T-helper 1 cell treated with Interleukin-12 subunit alpha and Interleukin-12 subunit beta and Interleukin-4 antibody, amounts not matched to agents 30 μg/mL and 1 μg/mL, for 36 hours (primary cell): ENCODE measurements at regions not wholly inside any gene's neighbourhood (a gene's known extent, or its start where the extent isn't known, plus 50 kb on each side); places are given as distances from the start of the nearest gene placed in this dataset.

Experiments used
- H3K27ac Mint-ChIP-seq: one replicate; pipeline ENCODE4 v1.8.0; 2021; ENCODE audit warnings: mild to moderate bottlenecking, mixed read lengths
- H3K27me3 Mint-ChIP-seq: one replicate; pipeline ENCODE4 v1.8.0; 2021; ENCODE audit warnings: low read depth, mixed read lengths
- H3K36me3 Mint-ChIP-seq: one replicate; pipeline ENCODE4 v1.8.0; 2021; ENCODE audit warnings: low read depth, mixed read lengths
- H3K4me1 Mint-ChIP-seq: one replicate; pipeline ENCODE4 v1.8.0; 2021; ENCODE audit warnings: low read depth, mixed read lengths
- H3K4me3 Mint-ChIP-seq: one replicate; pipeline ENCODE4 v1.8.0; 2021; ENCODE audit warnings: mild to moderate bottlenecking, moderate library complexity, mixed read lengths
- H3K9me3 Mint-ChIP-seq: one replicate; pipeline ENCODE4 v1.8.0; 2021; ENCODE audit warnings: mixed read lengths

DNA sequence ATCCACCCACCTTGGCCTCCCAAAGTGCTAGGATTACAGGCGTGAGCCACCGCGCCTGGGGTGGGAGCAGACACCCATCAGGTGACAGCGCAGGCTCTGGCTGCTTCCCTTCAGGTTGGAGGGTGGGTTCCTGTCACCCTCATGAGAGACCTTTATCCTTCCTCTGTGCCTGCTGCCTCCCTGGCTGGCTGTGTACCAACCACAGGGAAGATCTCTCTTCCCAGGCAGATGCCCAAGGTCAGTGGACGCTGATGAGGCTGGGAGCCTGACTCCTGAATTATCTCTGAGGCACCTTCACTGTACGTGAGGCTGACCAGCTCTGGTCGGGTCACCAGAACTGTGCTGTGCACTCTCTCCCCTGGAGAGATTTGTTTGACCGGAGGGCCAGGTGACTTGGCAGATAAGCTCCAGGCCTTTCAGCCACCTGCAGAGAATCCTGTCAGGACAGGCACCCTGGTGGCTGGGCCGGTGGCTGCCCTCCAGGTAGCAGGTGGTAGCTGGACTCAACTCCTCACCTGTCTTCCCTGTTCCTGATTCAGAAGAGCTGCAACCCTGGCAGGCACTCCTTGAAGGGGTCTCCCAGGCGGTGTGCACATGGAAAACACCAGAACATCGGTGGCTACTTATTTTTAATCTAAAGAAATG lies 251.9 kb downstream of the GLRX3 start:
- Mint-ChIP-seq H3K27ac (no peak overlapping the region), H3K4me3 (no peak overlapping the region), H3K4me1 (no peaks in the 10 kb centered on the region), H3K9me3 (peaks cover 35% of the 10 kb centered on the region), H3K36me3 (no peaks in the 10 kb centered on the region), H3K27me3 (no peaks in the 10 kb centered on the region)

DNA sequence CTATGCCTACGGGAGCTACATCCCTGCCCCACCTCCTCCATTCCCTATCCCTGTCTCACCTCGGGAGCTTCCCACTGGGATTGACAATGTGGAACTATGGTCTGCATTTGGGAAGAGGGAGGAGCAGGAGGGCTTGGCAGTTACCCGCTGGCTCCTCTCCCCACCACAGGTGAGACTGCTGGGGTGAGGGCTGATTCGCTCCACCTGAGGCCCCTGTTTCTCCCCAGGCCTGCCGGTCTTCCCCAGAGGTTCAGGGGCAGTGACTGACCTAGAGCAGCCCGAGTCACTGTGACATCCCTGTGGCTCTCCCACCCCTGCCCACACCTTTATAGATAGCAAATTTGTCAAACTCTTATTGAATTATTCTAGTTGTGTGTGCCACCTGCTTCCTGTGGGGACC lies 252.6 kb downstream of the GLRX3 start:
- H3K9me3 Mint-ChIP-seq: peaks cover 39% of the 10 kb centered on the region
- no peak overlapping the region for H3K4me3 Mint-ChIP-seq
- H3K36me3 Mint-ChIP-seq: no peaks in the 10 kb centered on the region
- no peaks in the 10 kb centered on the region for H3K27me3 Mint-ChIP-seq
- H3K27ac Mint-ChIP-seq: no peak overlapping the region
- no peaks in the 10 kb centered on the region for H3K4me1 Mint-ChIP-seq

DNA sequence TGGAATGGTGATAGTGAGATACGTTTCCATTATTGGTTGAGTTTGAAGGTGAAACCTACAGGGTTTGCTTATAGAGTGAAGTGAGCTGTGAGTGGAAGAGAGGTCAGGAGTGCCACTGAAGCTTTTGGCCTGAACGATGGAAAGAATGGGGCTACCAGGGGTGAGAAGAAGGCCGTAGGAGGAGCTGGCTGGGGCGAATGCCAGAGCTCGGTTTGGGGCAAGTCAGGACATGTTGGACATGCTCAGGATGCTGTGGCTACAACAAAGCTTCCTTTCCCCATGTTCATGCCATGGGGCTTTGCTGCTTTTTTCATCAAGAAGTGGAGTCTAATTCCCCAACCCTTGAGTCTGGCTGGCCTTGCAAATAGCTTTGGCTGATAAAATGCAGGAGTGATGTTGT lies 253.7 kb downstream of the GLRX3 start:
- no peak overlapping the region for H3K27ac Mint-ChIP-seq
- peaks cover 30% of the 10 kb centered on the region for H3K9me3 Mint-ChIP-seq
- no peaks in the 10 kb centered on the region for H3K4me1 Mint-ChIP-seq
- no peaks in the 10 kb centered on the region for H3K27me3 Mint-ChIP-seq
- no peaks in the 10 kb centered on the region for H3K36me3 Mint-ChIP-seq
- H3K4me3 Mint-ChIP-seq: no peak overlapping the region

DNA sequence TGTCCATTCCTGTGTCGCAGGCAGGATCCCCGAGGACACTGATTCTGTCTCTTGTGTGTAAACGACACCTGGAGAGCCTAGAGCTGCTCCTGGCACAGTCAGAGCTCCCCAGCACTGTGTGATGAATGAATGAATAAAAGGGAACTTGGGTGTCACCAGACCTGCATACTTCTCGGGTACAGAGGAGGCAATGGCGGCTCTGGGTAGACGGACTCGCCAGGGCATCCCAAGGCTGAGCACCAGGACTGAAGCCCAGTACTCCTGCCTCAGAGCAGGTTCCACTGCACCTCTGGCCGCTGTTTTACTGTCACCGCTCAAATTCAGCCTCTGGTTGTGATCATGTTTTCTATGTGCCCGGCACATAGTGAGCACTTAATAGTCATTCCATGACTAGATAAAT lies 255.8 kb downstream of the GLRX3 start:
- no peaks in the 10 kb centered on the region for H3K36me3 Mint-ChIP-seq
- H3K27me3 Mint-ChIP-seq: no peaks in the 10 kb centered on the region
- peaks cover 26% of the 10 kb centered on the region for H3K9me3 Mint-ChIP-seq
- H3K27ac Mint-ChIP-seq: no peak overlapping the region
- no peaks in the 10 kb centered on the region for H3K4me1 Mint-ChIP-seq
- no peak overlapping the region for H3K4me3 Mint-ChIP-seq

DNA sequence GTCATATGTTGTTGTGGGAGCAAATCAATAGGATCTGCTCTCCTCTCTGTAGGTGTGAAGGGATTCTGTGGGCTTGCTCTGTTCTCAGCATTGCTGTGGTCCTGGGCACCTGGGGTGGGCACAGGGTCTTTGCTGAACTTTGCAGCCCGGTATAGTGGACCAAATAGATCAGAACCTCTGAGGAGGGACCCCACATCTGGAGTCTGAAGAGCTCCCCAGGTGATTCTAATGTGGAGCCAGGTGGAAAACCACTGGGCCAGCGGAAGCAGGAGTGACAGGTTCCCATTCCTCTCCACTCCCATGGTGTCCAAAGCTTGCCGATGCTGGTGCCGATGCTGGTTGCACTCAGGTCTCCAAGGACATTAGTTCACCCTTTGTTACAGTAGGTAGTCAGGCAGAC lies 257.2 kb downstream of the GLRX3 start:
- Mint-ChIP-seq H3K4me1 (no peaks in the 10 kb centered on the region), H3K9me3 (peaks cover 32% of the 10 kb centered on the region), H3K27ac (no peak overlapping the region), H3K27me3 (no peaks in the 10 kb centered on the region), H3K36me3 (no peaks in the 10 kb centered on the region), H3K4me3 (no peak overlapping the region)

DNA sequence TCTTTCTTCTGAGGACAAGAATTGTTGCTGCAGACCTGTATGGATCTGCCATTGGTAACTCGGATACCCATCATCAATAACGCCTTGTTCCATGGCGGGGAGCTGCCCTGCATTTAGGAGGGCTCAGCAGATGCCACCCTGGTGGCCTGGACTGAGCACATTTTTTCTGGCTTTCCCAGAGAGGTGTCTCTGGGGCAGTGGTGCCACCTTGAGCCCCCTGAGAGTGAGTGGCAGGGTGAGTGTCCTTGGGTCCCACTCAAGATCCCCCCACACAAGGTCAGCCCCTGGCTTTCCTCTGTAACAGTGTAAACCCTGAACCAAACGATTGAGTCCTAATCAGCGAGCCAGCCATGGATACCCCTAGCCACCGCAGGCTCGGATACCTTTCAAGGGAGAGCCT lies 258.6 kb downstream of the GLRX3 start:
- no peak overlapping the region for H3K27ac Mint-ChIP-seq

DNA sequence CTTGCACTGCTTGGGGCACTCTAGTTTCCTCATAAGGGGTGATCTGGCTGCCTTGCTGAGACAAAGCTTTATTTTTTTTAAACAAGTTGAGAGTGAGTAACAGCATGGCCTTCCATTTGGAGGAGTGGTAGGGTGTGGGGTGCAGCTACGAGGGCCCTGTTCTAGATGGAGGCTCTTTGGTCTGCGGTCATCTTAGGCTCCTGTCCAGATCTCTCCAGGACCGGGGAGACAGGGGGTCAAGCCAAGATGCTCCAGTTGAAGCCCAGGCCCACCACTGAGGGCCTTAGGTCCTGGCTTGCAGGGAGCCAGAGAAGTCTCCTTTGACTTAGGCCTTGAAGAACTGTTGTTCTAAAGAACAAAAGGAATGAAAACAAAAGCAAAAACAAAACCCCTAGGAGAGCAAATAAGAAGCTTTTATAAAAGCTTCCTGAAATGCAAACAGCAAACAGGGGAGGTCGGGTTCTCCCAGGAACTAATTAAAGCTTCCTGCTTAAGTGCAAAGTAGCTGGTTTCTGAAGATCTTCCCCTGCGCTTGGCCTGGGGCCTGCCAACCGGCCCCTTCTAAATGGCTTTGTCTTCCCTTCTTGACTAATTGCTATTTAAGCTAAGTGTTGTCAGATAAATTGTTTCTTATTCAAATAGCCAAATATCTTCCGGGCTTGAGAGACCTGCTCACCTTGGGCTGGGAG lies 259.2 kb downstream of the GLRX3 start:
- Mint-ChIP-seq H3K27me3 (no peaks in the 10 kb centered on the region), H3K4me1 (no peaks in the 10 kb centered on the region), H3K9me3 (peaks cover 32% of the 10 kb centered on the region), H3K36me3 (no peaks in the 10 kb centered on the region), H3K27ac (no peak overlapping the region), H3K4me3 (no peak overlapping the region)

More for the DNA sequence above, 258.6 kb downstream of the GLRX3 start:
- Mint-ChIP-seq H3K27me3 (no peaks in the 10 kb centered on the region), H3K4me3 (no peak overlapping the region), H3K36me3 (no peaks in the 10 kb centered on the region), H3K9me3 (peaks cover 32% of the 10 kb centered on the region), H3K4me1 (no peaks in the 10 kb centered on the region)

DNA sequence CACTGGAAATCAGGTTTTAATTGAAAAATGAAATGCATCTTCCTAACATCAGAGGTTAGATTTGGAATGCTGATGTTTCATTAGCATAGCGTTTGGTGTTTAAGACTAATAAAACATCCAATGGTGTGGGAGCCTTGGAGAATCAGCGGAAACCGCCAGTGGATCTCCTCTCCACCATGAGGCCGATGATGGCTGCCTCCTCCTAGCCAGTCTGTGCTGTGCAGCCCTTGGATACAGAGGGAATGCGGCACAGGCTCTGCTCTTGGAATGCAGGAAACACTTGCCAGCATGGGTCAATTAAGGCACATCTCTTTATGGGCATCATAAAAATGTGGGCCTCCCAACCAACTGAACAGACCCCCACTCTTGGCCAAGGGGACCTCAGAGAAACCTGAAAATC lies 259.9 kb downstream of the GLRX3 start:
- H3K27ac Mint-ChIP-seq: no peak overlapping the region
- no peaks in the 10 kb centered on the region for H3K27me3 Mint-ChIP-seq
- no peaks in the 10 kb centered on the region for H3K4me1 Mint-ChIP-seq
- no peaks in the 10 kb centered on the region for H3K36me3 Mint-ChIP-seq
- no peak overlapping the region for H3K4me3 Mint-ChIP-seq
- peaks cover 32% of the 10 kb centered on the region for H3K9me3 Mint-ChIP-seq

DNA sequence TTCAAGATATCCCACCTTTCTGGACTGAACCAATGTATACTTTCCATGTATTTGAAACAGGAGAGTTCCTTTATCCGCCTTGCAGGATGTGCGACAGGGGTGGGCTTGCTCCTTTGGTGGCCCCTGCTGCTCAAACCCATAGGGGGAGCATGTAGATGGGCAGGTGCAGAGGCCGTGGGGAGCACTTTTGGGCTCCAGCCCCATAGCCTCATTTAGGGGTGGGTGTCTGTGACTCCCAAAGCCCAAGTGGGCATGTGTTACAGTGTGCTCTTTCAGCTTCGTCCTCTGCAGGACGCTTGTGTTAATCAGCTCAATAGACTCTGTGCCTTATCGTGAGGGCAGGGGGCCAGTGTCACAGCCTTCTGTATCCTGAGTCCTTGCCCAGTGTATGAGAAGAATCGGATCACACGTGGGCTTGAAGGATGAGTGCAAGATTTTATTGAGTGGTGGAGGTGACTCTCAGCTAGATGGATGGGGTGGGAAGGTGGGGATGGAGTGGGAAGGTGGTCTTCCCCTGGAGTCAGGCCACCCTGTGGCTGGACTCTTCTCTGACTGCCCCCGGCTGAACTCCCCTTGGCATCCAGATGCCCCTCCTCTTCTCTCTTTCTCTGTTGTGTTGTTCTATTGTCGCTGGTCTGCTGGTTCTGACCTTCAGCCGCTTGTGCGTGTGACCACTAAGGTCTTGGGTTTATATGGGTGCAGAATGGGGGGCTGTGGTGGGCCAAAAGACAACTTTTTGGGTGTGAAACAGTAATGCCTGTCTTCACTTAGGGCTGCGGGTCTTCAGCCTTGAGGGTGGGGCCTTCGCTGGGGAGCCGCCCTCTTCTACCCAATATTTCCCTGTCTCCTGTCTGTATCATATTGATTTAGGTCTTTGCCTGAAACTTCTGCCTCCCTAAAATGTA lies 262.2 kb downstream of the GLRX3 start:
- Mint-ChIP-seq H3K36me3 (no peaks in the 10 kb centered on the region), H3K27ac (no peak overlapping the region), H3K4me3 (no peak overlapping the region), H3K9me3 (peaks cover 27% of the 10 kb centered on the region), H3K4me1 (no peaks in the 10 kb centered on the region), H3K27me3 (no peaks in the 10 kb centered on the region)

DNA sequence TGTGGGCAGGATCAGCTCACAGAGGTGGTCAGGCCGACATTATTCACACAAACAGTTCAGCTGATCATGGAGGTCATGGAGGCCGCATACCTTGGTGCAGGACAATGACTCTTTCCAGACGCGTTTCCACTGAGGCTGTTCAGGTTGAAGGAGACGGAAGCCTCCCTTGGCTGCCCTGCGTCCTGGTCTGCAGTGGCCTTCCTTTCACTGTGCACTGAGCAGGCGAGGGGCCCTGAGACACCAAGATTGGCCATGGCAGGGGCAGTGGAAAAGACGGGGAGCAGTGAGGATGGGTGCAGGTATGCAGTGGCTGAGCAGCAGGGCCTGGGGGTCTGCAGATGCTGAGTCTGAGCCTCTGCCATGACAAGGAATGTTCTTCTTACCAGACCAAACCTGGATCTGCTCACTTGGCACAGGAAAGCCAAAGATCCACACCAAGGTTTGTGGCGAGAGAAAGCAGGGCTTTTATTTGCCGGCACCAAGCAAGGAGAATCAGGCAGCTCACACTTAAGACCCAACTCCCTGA lies 263.3 kb downstream of the GLRX3 start:
- no peaks in the 10 kb centered on the region for H3K36me3 Mint-ChIP-seq
- no peaks in the 10 kb centered on the region for H3K27me3 Mint-ChIP-seq
- H3K4me3 Mint-ChIP-seq: no peak overlapping the region
- H3K9me3 Mint-ChIP-seq: peaks cover 21% of the 10 kb centered on the region
- H3K4me1 Mint-ChIP-seq: no peaks in the 10 kb centered on the region
- H3K27ac Mint-ChIP-seq: no peak overlapping the region

DNA sequence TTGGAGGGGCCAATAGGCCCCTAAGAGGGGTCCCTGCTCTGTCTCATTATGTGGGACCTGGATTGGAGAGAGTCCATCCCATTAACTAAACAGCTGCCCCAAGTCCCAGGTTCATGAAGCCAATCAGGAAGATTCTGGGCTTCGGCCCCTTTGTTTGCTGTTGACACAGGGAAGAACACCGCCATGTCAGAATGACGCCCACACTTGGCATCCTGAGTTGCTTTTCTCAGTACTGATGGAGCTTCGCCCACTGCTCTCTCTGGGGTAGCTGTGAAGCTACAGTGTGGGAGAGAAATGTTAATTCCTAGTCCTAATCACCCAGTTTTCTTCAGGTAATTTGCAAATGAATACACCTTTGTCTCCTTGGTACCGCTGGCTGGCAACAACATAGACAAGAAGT lies 264.7 kb downstream of the GLRX3 start:
- Mint-ChIP-seq H3K27me3 (no peaks in the 10 kb centered on the region), H3K4me1 (no peaks in the 10 kb centered on the region), H3K36me3 (no peaks in the 10 kb centered on the region), H3K4me3 (no peak overlapping the region), H3K9me3 (peaks cover 18% of the 10 kb centered on the region), H3K27ac (no peak overlapping the region)

DNA sequence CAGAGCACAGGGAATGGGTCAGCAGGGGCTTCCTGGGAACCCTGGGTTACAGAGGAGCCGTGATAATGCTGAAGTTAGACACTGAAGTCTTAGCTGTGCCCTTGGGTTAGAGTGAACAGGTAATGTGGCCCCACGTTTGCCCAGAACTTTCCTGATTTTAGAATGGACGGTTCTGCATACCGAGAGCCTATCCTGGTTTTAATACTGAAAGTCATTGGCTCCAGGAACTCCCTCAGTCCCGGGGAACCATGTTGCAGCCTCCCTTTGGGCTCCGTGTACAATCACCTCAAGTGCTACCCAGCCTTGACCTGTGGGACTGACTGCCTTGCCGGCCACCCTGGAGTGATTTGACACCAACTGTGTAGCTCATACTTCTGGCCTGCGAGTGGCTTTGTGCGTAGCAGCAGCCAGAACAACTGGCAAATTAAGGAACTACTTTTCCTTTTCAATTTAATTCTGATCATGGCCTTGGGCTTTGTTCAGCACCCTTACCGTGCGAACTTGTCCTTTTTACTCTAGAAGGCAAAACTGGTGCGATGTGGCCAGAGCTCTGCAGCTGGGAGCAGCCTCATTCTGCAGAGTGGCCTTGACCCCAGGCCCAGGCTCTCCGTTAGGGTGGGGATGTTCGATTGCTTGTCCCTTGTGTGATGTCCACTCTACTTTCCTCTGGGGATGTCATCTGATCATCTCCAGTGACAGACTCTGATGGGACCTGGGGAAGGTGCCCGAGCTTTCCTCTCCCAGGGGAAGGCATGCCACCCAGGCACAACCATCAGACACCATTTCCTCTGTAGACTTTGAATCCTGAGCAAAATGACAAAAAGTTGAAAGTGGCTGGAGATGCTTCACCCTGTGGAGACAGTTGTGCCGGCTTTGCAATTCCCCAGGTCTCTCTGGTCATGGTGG lies 265.9 kb downstream of the GLRX3 start:
- no peaks in the 10 kb centered on the region for H3K36me3 Mint-ChIP-seq
- peaks cover 10% of the 10 kb centered on the region for H3K9me3 Mint-ChIP-seq
- no peak overlapping the region for H3K4me3 Mint-ChIP-seq
- no peaks in the 10 kb centered on the region for H3K4me1 Mint-ChIP-seq
- no peak overlapping the region for H3K27ac Mint-ChIP-seq
- no peaks in the 10 kb centered on the region for H3K27me3 Mint-ChIP-seq

DNA sequence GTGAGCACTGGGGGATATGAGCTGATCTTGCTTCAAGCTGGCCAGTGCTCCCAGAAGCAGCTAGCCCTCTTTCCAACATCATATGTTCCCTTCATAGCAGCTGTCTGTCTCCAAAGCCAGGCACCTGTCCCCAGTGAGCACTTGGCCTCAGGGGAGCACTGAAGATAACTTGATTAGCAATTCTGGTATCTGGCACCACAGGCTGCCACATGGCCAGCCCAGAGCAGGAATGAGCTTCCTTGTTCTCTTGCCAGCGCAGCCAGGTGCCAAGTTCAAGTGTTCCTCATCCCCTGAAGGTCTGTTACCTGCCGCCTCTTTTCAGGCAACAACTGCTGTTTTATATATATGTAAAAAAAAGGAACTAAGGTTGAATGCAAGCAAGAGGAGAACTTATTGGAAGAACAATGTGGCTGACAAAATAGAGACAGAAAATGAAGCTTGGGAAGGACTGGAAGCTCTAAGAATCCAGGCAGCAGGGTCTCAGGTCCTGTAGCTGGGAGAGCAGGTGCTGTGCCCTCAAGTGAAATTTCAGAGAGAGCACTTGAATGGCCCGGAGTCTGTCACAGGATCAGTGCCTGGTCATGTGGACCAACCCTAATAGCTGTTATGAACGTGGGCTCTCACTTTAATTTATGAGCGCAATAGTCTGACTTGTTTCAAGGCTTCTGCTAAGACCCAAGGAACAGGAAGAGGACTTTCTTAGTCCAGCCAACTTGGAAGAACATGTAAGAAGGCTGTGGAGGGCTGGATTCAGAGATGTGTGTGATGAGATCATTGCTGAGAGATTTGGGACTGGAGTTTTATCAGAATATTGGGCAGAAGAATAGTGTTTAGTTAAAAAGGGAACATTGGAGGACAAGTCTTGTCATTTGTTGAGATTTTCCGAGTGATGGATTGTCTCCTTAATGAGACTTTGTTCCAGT lies 267.2 kb downstream of the GLRX3 start:
- Mint-ChIP-seq H3K9me3 (no peaks in the 10 kb centered on the region), H3K27ac (no peak overlapping the region), H3K36me3 (no peaks in the 10 kb centered on the region), H3K4me1 (no peaks in the 10 kb centered on the region), H3K27me3 (no peaks in the 10 kb centered on the region), H3K4me3 (no peak overlapping the region)
